ENCODE measurements at regions not wholly inside any gene's neighbourhood (a gene's known extent, or its start where the extent isn't known, plus 50 kb on each side); places are given as distances from the start of the nearest gene placed in this dataset.

DNA sequence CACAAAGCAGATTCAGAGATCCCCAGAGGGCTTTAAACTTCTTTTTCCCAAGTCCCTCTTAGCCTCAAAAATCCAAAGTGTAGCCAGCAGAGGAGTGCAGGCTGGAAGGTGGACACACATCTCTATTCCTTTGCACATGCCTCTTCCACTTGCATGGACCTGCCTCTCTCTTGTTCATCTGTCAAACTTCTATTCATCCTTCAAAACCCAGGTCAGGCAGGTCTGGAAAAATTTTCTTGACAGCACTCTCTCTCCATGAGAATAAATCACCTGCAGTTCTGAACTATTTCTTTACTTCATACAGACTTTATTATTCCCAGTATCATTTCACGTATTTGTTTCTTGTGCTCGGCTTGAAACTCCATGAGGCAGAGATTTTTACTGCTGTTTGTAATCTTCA, 127.5 kb downstream of the SS18 start:
- Histone ChIP-seq H3K36me3 (ENCODE audit: insufficient read depth) (no peaks in the 10 kb centered on the region), H3K27ac (ENCODE audit: low read depth) (no peak overlapping the region), H3K4me3 (ENCODE audit: low read depth, low read length) (no peak overlapping the region), H3K4me1 (ENCODE audit: insufficient read depth) (no peaks in the 10 kb centered on the region)
- WGBS: 66% methylated on average over 2 of the region's 2 CpGs
- no peak for DNase-seq (ENCODE audit: extremely low spot score)

DNA sequence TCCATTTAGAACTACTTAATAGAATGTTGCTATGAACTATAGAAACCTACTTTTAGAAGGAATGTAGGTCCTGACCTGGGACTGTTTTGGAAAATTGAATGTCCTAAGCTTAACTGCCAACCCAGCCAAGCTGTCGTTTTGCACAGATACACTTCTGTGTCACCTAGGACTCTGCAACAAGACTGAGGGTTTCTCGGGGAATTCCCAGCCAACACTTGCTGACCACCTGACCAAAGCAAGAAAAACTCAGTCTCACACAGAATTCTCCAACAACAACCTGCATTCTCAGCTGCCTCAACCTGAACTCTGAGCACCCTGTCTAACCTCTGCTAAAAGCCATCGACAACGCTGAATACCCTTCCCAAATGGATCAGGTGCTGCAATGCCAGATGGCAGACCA, 128.2 kb downstream of the SS18 start:
- 85% methylated on average over 4 of the region's 4 CpGs for WGBS
- DNase-seq (ENCODE audit: extremely low spot score): no peak
- Histone ChIP-seq H3K36me3 (ENCODE audit: insufficient read depth) (no peaks in the 10 kb centered on the region), H3K4me3 (ENCODE audit: low read depth, low read length) (no peak overlapping the region), H3K27ac (ENCODE audit: low read depth) (no peak overlapping the region), H3K4me1 (ENCODE audit: insufficient read depth) (no peaks in the 10 kb centered on the region)

DNA sequence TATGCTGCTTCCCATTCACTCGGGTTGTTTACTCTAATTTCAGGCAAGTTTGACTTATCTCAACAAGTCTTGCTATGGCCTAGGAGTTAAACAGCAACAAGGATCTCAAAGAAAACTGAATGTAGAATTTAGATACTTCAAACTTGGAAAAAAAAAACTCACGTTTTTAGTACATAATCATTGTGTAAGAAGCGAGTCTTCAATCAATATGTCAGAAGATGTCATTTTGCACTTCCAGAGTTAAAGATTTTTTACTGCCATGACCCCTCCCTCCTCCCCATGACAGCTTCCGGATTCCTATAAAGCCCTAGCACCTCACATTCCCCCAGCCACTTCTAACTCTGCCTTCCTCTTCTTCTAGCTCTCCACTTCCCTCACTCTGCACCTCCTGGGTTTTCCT, 133.4 kb downstream of the SS18 start:
- Histone ChIP-seq H3K4me1 (ENCODE audit: insufficient read depth) (no peaks in the 10 kb centered on the region), H3K27ac (ENCODE audit: low read depth) (no peak overlapping the region), H3K36me3 (ENCODE audit: insufficient read depth) (no peaks in the 10 kb centered on the region), H3K4me3 (ENCODE audit: low read depth, low read length) (no peak overlapping the region)
- 51% methylated on average over 4 of the region's 4 CpGs for WGBS
- no peak for DNase-seq (ENCODE audit: extremely low spot score)

DNA sequence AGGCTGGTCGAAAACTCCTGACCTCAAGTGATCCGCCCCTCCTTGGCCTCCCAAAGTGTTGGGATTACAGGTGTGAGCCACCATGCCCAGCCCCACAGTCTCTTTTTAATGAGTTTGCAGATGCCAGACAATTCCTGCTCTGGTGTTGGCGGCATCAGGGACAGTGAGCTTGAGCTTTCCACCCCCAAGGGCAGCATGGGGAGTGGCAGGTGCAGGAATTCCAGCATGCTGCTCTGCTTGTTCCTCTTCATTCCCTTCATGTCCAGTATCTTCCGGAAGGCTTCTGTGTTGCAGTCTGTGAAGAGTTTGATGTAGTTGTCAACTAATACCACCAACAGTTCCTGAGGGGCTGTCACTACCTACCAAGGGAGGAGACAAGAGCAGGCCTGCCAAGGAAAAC, 137.3 kb downstream of the SS18 start:
- no peak overlapping the region for H3K4me3 ChIP-seq (ENCODE audit: low read depth, low read length)
- no peak for DNase-seq (ENCODE audit: extremely low spot score)
- no peaks in the 10 kb centered on the region for H3K36me3 ChIP-seq (ENCODE audit: insufficient read depth)
- WGBS: 96% methylated on average over 4 of the region's 4 CpGs
- no peak overlapping the region for H3K27ac ChIP-seq (ENCODE audit: low read depth)
- H3K4me1 ChIP-seq (ENCODE audit: insufficient read depth): no peaks in the 10 kb centered on the region

DNA sequence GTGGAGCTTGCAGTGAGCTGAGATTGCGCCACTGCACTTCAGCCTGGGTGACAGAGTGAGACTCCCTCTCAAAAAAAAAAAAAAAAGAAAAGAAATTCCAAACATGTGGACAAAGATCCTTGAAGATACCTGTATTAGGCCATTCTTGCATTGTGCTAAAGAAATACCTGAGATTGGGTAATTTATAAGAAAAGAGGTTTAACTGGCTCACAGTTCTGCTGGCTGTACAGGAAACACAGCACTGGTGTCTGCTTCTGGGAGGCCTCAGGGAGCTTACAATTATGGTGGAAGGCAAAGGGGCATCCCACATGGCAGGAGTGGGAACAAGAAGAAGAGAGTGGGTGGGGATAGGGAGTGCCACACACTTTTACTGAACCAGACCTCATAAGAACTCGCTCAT, 140.1 kb downstream of the SS18 start:
- Histone ChIP-seq H3K4me1 (ENCODE audit: insufficient read depth) (no peaks in the 10 kb centered on the region), H3K27ac (ENCODE audit: low read depth) (no peak overlapping the region), H3K36me3 (ENCODE audit: insufficient read depth) (no peaks in the 10 kb centered on the region), H3K4me3 (ENCODE audit: low read depth, low read length) (no peak overlapping the region)
- 91% methylated on average over 2 of the region's 2 CpGs for WGBS
- no peak for DNase-seq (ENCODE audit: extremely low spot score)

DNA sequence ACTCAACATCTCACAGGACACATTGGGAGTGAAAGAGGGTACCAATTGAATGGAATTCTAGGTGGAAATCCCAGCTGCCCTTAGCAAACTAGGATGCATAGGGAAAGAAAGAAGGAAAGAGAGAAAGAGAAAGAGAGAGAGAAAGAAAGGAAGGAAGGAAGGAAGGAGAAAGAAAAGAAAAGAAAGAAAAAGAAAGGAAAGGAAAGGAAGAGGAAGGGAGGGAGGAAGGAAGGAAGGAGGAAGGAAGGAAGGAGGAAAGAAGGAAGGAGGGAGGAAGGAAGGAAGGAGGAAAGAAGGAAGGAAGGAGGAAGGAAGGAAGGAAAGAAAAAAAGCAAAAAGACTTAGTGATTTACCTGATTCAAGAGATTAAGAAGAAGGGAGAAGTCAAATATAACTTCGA, 143.9 kb downstream of the SS18 start:
- no peaks in the 10 kb centered on the region for H3K4me1 ChIP-seq (ENCODE audit: insufficient read depth)
- no peak overlapping the region for H3K27ac ChIP-seq (ENCODE audit: low read depth)
- no peak overlapping the region for H3K4me3 ChIP-seq (ENCODE audit: low read depth, low read length)
- DNase-seq (ENCODE audit: extremely low spot score): no peak
- WGBS: 84% methylated on average over 1 of the region's 1 CpG
- no peaks in the 10 kb centered on the region for H3K36me3 ChIP-seq (ENCODE audit: insufficient read depth)

DNA sequence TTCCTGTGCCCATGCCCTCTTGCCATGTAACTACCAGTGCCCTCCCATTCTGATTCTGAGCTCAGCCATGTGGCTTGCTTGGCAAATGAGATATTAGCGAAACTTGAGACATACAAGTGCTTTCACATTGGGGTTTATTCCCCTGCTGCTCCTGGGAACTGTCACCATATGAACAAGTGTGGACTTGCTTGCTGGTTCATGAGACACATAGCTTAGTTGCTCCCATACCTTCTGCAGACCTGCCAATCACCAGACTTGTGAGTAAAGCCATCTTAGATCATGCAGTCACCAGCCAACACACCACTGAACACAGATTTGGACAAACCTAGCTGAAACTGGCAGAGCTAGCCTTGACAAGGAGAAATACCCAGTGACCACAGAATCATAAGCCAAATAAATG, 155.1 kb downstream of the SS18 start:
- Histone ChIP-seq H3K4me3 (ENCODE audit: low read depth, low read length) (no peak overlapping the region), H3K36me3 (ENCODE audit: insufficient read depth) (no peaks in the 10 kb centered on the region), H3K4me1 (ENCODE audit: insufficient read depth) (no peaks in the 10 kb centered on the region), H3K27ac (ENCODE audit: low read depth) (no peak overlapping the region)
- 87% methylated on average over 1 of the region's 1 CpG for WGBS
- no peak for DNase-seq (ENCODE audit: extremely low spot score)

DNA sequence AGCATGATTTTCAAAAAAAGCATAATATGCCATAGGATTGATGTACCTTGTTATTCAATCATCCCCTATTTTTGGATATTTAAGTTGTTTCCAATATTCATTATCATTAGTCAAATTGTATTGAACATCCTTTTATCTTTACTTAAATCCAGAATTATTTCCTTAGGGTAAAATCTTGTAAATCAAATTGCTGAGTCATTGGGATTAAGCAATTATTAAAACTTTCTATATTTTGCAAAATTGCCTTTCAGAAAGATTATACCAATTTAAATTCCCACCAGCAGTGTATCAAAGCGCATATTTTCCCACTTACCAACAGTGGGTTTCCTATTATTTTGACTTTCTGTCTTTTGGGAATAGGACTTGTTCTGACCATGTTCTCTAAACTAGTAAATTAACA, 159.3 kb downstream of the SS18 start:
- no peak for DNase-seq (ENCODE audit: extremely low spot score)
- WGBS: 94% methylated on average over 1 of the region's 1 CpG
- H3K4me3 ChIP-seq (ENCODE audit: low read depth, low read length): no peak overlapping the region
- H3K36me3 ChIP-seq (ENCODE audit: insufficient read depth): no peaks in the 10 kb centered on the region
- H3K27ac ChIP-seq (ENCODE audit: low read depth): no peak overlapping the region
- no peaks in the 10 kb centered on the region for H3K4me1 ChIP-seq (ENCODE audit: insufficient read depth)

DNA sequence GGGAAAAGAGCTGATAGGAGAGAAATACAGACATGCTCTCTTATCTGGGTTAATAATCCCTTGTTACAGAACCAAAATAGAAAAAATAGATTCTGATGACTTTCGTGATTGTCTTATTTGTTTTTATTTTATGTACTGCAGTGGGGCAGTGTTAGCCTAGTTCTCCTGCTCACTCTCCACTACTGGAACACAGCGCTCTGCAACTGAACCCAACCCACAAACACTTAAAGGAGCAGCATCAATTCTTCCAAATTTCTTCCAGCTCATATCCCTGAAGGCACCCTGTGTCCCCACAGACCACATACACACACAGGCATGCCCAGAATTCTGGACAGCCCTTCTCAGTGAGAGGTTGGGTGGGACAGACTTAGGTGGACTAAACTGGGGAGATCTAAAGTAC, 160.6 kb downstream of the SS18 start:
- 59% methylated on average over 2 of the region's 2 CpGs for WGBS
- no peaks in the 10 kb centered on the region for H3K4me1 ChIP-seq (ENCODE audit: insufficient read depth)
- no peak overlapping the region for H3K4me3 ChIP-seq (ENCODE audit: low read depth, low read length)
- H3K27ac ChIP-seq (ENCODE audit: low read depth): no peak overlapping the region
- H3K36me3 ChIP-seq (ENCODE audit: insufficient read depth): no peaks in the 10 kb centered on the region
- no peak for DNase-seq (ENCODE audit: extremely low spot score)

DNA sequence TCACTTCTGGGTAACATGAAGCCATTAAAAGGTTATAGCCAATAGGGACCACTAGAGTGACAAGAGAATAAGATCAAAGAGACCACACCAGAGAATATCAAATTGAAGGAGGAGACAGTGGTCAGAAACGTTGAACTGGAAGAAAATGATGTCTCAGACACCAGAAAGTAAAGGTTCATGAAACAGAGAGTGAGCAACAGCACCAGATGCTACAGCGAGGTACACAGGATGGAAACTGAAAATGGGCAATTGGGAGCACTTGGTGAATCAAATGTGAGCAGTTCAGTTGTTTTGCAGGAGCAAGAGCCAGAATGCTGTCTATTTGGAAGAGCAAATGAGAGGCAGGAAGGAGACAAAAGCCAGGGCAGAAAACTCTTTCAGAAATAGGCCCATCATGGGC, 162.6 kb downstream of the SS18 start:
- Histone ChIP-seq H3K4me3 (ENCODE audit: low read depth, low read length) (no peak overlapping the region), H3K36me3 (ENCODE audit: insufficient read depth) (no peaks in the 10 kb centered on the region), H3K27ac (ENCODE audit: low read depth) (no peak overlapping the region), H3K4me1 (ENCODE audit: insufficient read depth) (no peaks in the 10 kb centered on the region)
- no peak for DNase-seq (ENCODE audit: extremely low spot score)
- 67% methylated on average over 2 of the region's 2 CpGs for WGBS

DNA sequence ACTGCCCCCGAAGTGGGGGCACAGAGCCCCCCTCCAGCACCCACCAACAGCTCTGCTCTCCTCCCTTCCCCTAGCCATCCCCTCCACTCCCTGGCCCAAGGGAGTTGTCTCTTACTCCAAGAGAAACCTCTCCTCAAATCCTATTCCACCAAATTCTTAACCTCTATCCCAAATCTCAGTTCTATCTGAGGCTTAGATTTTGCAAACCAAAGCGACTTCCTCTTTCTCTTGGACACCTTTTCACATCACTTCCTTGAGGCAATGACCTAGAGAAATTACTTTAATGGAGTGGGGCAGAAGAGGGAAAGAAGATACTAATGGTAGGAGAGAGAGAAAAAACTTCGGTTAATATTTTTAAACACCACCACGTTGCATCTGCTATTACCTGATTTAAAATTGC, 167.2 kb downstream of the SS18 start:
- H3K4me1 ChIP-seq (ENCODE audit: insufficient read depth): no peaks in the 10 kb centered on the region
- H3K4me3 ChIP-seq (ENCODE audit: low read depth, low read length): no peak overlapping the region
- WGBS: 93% methylated on average over 4 of the region's 4 CpGs
- no peak overlapping the region for H3K27ac ChIP-seq (ENCODE audit: low read depth)
- no peaks in the 10 kb centered on the region for H3K36me3 ChIP-seq (ENCODE audit: insufficient read depth)
- no peak for DNase-seq (ENCODE audit: extremely low spot score)

DNA sequence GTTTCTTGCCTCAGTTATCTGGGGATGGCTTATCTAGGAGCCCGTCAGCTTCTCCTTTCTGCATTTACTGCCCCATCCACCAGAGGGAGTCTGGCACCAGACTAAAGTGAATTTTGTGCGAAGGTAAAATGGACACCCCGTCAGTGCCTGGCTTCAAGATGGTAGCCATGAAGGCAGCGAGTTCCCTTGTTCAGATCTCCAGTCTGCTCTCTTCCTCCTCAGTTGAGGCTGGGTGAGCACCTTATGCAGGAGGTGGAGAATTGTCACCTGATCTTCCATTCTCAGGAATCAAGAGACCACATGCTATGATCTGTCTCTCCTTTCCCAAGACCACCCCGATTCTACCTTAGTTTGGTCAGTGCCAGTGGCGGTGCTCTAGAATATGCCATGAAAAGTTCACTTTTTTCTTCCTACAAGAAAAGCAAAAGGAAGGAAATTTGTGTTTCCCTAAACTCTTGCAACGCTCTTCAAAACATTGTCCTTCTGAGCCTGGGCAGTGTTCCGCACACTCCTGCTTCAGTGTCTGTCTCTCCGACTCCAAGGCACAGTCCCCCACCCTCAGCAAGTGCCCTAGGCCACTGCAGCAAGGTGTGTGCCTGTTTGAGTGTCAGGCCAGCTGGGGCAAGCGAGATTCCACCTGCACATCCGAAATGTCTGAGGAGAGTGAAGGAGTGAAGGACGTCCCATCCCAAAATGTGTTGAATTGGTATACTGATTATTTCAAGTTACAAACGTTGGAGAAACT, 168.6 kb downstream of the SS18 start:
- no peaks in the 10 kb centered on the region for H3K4me1 ChIP-seq (ENCODE audit: insufficient read depth)
- H3K27ac ChIP-seq (ENCODE audit: low read depth): no peak overlapping the region
- DNase-seq (ENCODE audit: extremely low spot score): no peak
- no peaks in the 10 kb centered on the region for H3K36me3 ChIP-seq (ENCODE audit: insufficient read depth)
- 90% methylated on average over 13 of the region's 13 CpGs for WGBS
- H3K4me3 ChIP-seq (ENCODE audit: low read depth, low read length): no peak overlapping the region

DNA sequence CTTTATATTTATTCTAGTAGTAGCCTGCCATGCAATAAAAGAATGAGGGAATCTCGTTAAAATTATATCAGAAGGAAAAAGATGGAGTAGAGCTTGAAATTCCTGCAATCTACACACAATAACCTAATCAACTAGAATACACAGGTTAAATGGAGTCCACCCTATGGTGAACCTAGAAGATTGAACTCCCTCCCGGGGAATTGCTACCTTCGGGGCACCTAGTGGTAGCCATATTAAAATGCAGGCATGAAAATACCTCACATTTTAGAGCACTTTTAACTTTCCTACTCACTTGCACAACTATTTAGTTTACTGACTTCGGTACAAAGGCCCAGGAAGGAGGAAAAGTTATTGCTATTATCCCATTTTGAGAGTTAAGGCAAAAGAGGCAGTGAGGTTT, 174.5 kb downstream of the SS18 start:
- Histone ChIP-seq H3K27ac (ENCODE audit: low read depth) (no peak overlapping the region), H3K4me1 (ENCODE audit: insufficient read depth) (no peaks in the 10 kb centered on the region), H3K4me3 (ENCODE audit: low read depth, low read length) (no peak overlapping the region), H3K36me3 (ENCODE audit: insufficient read depth) (no peaks in the 10 kb centered on the region)
- whole genome bisulfite sequencing: 76% methylated on average over 4 of the region's 4 CpGs
- no peak for DNase-seq (ENCODE audit: extremely low spot score)

DNA sequence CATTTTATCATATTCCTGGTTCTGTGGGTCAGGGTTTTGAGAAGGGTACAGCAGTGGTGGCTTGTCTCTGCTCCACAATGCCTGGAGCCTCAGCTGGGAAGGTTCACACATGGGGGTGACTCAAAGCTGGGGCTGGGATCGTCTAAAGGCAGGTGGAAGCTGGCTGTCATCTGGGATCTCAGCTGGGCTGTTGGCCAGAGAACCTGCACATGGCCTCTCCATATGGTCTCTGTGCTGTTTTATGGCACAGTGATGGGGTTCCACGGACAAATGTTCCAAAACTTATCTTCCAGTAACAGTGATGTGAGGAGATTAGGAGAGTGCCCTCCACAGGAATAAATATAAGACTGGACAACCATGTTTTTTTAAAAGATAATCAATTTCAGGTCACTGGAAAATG, 191.4 kb downstream of the SS18 start:
- no peaks in the 10 kb centered on the region for H3K36me3 ChIP-seq (ENCODE audit: insufficient read depth)
- DNase-seq (ENCODE audit: extremely low spot score): no peak
- H3K4me1 ChIP-seq (ENCODE audit: insufficient read depth): no peaks in the 10 kb centered on the region
- 36% methylated on average over 2 of the region's 2 CpGs for WGBS
- no peak overlapping the region for H3K27ac ChIP-seq (ENCODE audit: low read depth)
- no peak overlapping the region for H3K4me3 ChIP-seq (ENCODE audit: low read depth, low read length)

DNA sequence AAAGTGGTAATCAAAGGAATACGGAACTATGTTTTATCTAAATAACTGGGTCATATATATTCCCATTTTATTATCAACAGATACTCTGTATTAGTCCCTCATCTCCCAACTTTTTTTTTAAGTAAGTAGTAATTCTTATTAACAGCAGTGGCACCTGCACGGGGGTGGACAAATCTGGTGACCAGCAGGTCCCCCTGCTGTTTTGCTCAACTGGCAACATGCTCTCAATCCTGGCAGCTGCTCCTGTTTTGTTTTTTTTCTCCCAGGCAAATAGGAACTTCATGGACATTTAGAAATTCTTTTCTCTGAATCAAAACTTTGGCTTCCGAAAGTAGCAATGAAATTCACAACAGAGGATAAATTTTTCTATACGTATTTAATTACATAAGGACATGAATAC, 193.5 kb downstream of the SS18 start:
- 66% methylated on average over 4 of the region's 4 CpGs for WGBS
- Histone ChIP-seq H3K27ac (ENCODE audit: low read depth) (no peak overlapping the region), H3K4me3 (ENCODE audit: low read depth, low read length) (no peak overlapping the region), H3K36me3 (ENCODE audit: insufficient read depth) (no peaks in the 10 kb centered on the region), H3K4me1 (ENCODE audit: insufficient read depth) (no peaks in the 10 kb centered on the region)
- no peak for DNase-seq (ENCODE audit: extremely low spot score)
